Smooth muscle cell (in vitro differentiated cells): ENCODE measurements at regions not wholly inside any gene's neighbourhood (a gene's known extent, or its start where the extent isn't known, plus 50 kb on each side); places are given as distances from the start of the nearest gene placed in this dataset.

ENCODE experiments used
- DNase-seq: peaks from one replicate; lab custom pipeline; 2025; ENCODE audit not compliant: unreplicated experiment; lab: John Stamatoyannopoulos, UW
- H2AFZ ChIP-seq: fragments of 200-600 bp; sonication (generic); 2 replicates; pipeline ENCODE4 v1.6.0; 2016; ENCODE audit warnings: antibody characterized with exemption, low read depth, mild to moderate bottlenecking
- H3F3A ChIP-seq: fragments of 200-600 bp; sonication (generic); 2 replicates; pipeline ENCODE4 v1.6.0; 2017; ENCODE audit warnings: antibody characterized with exemption, low read depth
- H3K27ac ChIP-seq: fragments of 200-600 bp; sonication (generic); 2 replicates; pipeline ENCODE4 v1.5.1; 2016; ENCODE audit warnings: low read depth, mild to moderate bottlenecking
- H3K27me3 ChIP-seq: fragments of 200-600 bp; sonication (generic); 2 replicates; pipeline ENCODE4 v1.6.1; 2016; ENCODE audit warnings: low read depth, mild to moderate bottlenecking
- H3K36me3 ChIP-seq: fragments of 200-600 bp; sonication (generic); 2 replicates; pipeline ENCODE4 v1.5.1; 2016; ENCODE audit warnings: low read depth
- H3K4me1 ChIP-seq: fragments of 200-600 bp; sonication (generic); 2 replicates; pipeline ENCODE4 v1.5.1; 2016; ENCODE audit warnings: low read depth
- H3K4me2 ChIP-seq: fragments of 200-600 bp; sonication (generic); 2 replicates; pipeline ENCODE4 v1.6.0; 2016; ENCODE audit warnings: mild to moderate bottlenecking
- H3K4me3 ChIP-seq: fragments of 200-600 bp; sonication (generic); 2 replicates; pipeline ENCODE4 v1.5.1; 2016; ENCODE audit warnings: mild to moderate bottlenecking
- H3K79me2 ChIP-seq: fragments of 200-600 bp; sonication (generic); 2 replicates; pipeline ENCODE4 v1.6.0; 2016; ENCODE audit warnings: low read depth, mild to moderate bottlenecking
- H3K9ac ChIP-seq: fragments of 200-600 bp; sonication (generic); 2 replicates; pipeline ENCODE4 v1.6.0; 2016; ENCODE audit warnings: low read depth
- H3K9me3 ChIP-seq: fragments of 200-600 bp; sonication (generic); replicated peaks from 2 replicates; pipeline ENCODE4 v1.5.1; 2016; ENCODE audit warnings: low read depth
- H4K20me1 ChIP-seq: fragments of 200-600 bp; sonication (generic); 2 replicates; pipeline ENCODE4 v1.6.0; 2016; ENCODE audit warnings: low read depth
- WGBS: methylation state at CpG from one replicate; pipeline ENCODE4 v1.1.7; 2016; ENCODE audit warnings: low lambda C conversion rate; 5-methylcytosine and 5-hydroxymethylcytosine counted together
- TF ChIP-seq, protein P1 (sequence below): fragments of 200-600 bp; sonication (generic); IDR thresholded peaks from 2 replicates; pipeline ENCODE4 v1.5.1; 2017; ENCODE audit warnings: borderline replicate concordance, mild to moderate bottlenecking, antibody characterized with exemption; ENCODE audit not compliant: insufficient read depth, poor library complexity, severe bottlenecking

DNA sequence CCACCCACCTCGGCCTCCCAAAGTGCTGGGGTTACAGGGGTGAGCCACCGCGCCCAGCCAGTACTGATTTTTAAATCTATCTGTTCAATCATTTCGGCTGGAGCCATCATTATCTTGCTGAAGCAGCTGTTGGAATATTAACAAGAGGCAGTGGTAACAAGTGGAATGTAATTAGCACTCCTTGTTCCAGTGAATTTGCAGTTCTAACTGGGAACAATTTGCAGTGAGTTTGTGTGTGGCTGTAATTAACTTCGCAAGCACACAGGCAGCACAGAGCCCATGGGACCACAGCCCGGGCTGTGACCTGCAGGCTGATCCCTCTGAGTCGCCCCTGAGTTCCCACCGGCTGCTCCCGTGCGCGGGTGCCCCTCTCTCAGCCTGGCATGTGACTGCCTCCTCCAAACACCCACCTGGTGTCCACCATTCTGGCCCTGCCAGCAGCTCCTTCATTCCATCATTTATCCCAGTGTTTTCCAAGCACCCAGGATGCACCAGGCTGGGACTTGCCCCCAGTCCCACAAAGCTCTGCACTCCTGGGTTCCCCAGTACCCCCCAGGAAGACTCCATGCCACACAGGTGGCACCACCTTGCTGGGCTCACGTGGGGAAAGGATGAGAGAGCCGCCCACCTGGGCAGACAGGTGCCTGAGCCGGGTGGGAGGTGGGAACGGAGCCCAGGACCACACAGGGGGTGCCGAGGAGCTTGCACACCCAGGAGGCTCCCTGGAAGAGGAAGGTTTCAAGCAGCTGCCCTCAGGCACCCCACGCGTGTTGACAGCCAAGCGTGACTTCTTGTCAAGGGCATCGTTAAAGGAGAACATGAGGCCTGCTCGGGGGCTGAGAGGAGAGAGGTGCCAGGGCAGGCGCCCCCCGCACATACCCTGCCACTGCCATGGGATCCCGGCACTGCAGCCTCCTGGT is 75.2 kb downstream of the YTHDF1 start:
- Histone ChIP-seq H3K79me2 (no peaks in the 10 kb centered on the region), H3K9ac (no peak overlapping the region), H3K27me3 (no peaks in the 10 kb centered on the region), H3K27ac (no peak overlapping the region), H3K9me3 (no peaks in the 10 kb centered on the region), H4K20me1 (no peaks in the 10 kb centered on the region), H3K4me3 (no peak overlapping the region), H3K4me1 (no peaks in the 10 kb centered on the region), H3K36me3 (no peaks in the 10 kb centered on the region), H2AFZ (no peak overlapping the region), H3K4me2 (no peak overlapping the region), H3F3A (no peaks in the 10 kb centered on the region)
- TF ChIP-seq, protein P1, sequence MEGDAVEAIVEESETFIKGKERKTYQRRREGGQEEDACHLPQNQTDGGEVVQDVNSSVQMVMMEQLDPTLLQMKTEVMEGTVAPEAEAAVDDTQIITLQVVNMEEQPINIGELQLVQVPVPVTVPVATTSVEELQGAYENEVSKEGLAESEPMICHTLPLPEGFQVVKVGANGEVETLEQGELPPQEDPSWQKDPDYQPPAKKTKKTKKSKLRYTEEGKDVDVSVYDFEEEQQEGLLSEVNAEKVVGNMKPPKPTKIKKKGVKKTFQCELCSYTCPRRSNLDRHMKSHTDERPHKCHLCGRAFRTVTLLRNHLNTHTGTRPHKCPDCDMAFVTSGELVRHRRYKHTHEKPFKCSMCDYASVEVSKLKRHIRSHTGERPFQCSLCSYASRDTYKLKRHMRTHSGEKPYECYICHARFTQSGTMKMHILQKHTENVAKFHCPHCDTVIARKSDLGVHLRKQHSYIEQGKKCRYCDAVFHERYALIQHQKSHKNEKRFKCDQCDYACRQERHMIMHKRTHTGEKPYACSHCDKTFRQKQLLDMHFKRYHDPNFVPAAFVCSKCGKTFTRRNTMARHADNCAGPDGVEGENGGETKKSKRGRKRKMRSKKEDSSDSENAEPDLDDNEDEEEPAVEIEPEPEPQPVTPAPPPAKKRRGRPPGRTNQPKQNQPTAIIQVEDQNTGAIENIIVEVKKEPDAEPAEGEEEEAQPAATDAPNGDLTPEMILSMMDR: no peak
- WGBS: 93% methylated on average over 24 of the region's 24 CpGs
- DNase-seq: no peak

DNA sequence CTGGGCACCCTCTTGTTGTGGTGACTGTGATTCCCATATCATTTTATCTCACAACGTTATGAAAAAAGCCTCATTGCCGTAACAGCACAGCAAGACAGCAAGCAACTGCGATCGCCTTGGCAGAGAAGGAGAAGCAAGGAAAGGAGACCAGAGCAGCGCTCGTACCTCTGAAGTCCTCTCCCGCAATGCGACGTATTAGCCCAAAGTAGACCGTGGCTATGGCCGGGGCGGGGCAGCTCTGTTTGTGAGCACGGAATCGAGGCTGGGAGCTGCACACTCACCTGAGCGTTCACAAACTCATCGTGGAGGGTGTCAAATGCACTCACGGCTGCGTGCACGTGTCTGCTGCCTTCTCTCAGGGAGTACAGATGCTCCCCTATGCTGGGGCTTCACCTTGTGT is 76.1 kb downstream of the YTHDF1 start:
- H2AFZ ChIP-seq: no peak overlapping the region
- no peak overlapping the region for H3K4me2 ChIP-seq
- no peaks in the 10 kb centered on the region for H3K4me1 ChIP-seq
- TF ChIP-seq, protein P1: no peak
- no peaks in the 10 kb centered on the region for H3K36me3 ChIP-seq
- H3K79me2 ChIP-seq: no peaks in the 10 kb centered on the region
- H3K27me3 ChIP-seq: no peaks in the 10 kb centered on the region
- no peak overlapping the region for H3K4me3 ChIP-seq
- H3K9ac ChIP-seq: no peak overlapping the region
- no peak overlapping the region for H3K27ac ChIP-seq
- 91% methylated on average over 19 of the region's 19 CpGs for WGBS
- H3F3A ChIP-seq: no peaks in the 10 kb centered on the region
- no peak for DNase-seq
- no peaks in the 10 kb centered on the region for H3K9me3 ChIP-seq
- H4K20me1 ChIP-seq: no peaks in the 10 kb centered on the region

DNA sequence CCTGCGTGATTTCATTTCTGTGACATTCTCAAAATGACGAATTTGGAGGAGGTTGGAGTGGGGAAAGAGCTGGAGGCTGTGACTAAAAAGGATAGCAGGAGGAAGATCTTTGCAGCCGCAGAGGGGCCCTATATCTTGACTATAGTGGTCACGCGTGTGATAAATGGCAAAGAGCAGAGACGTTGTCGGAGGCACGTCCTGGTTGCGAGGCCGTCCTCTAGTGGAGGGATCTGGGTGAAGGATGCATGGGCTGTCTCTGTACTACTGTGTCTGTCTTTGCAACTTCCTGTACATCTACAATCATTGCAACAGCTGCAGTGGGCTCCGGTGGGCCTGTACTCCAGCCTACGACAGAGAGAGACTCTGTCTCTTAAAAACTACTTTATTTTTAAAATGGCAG is 76.6 kb downstream of the YTHDF1 start:
- Histone ChIP-seq H4K20me1 (no peaks in the 10 kb centered on the region), H2AFZ (no peak overlapping the region), H3K27ac (no peak overlapping the region), H3F3A (no peaks in the 10 kb centered on the region), H3K4me3 (no peak overlapping the region), H3K4me2 (no peak overlapping the region), H3K9me3 (no peaks in the 10 kb centered on the region), H3K9ac (no peak overlapping the region), H3K36me3 (no peaks in the 10 kb centered on the region), H3K79me2 (no peaks in the 10 kb centered on the region), H3K27me3 (no peaks in the 10 kb centered on the region), H3K4me1 (no peaks in the 10 kb centered on the region)
- DNase-seq: no peak
- WGBS: 81% methylated on average over 12 of the region's 12 CpGs
- TF ChIP-seq, protein P1: no peak

DNA sequence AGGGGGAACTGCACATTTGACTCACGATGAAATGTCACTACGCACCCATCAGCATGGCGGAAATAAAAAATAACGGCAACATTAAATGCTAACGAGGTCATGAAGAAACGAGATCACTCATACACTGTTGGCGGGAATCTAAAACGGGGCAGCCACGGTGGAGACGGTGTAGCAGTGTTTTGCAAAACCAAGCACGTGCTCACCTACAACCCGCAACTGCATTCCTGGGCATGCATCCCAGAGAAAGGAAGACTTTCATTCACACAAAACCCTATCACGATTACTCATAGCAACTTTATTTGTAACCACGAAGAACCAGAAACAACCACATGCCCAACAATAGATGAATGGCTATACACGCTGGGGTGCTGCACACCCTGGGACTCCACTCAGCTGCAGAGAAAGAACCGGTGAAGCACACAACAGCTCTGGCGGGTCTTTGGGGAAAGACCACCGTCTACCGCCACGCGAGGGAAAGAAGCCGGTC is 77.0 kb downstream of the YTHDF1 start:
- DNase-seq: no peak
- no peaks in the 10 kb centered on the region for H3K4me1 ChIP-seq
- H3F3A ChIP-seq: no peaks in the 10 kb centered on the region
- no peaks in the 10 kb centered on the region for H3K79me2 ChIP-seq
- H3K9ac ChIP-seq: no peak overlapping the region
- H4K20me1 ChIP-seq: no peaks in the 10 kb centered on the region
- no peaks in the 10 kb centered on the region for H3K36me3 ChIP-seq
- no peak overlapping the region for H3K4me3 ChIP-seq
- H3K27me3 ChIP-seq: no peaks in the 10 kb centered on the region
- no peak overlapping the region for H2AFZ ChIP-seq
- no peaks in the 10 kb centered on the region for H3K9me3 ChIP-seq
- 88% methylated on average over 22 of the region's 22 CpGs for WGBS
- TF ChIP-seq, protein P1: no peak
- H3K4me2 ChIP-seq: no peak overlapping the region
- H3K27ac ChIP-seq: no peak overlapping the region
